ENCODE measurements at regions not wholly inside any gene's neighbourhood (a gene's known extent, or its start where the extent isn't known, plus 50 kb on each side); places are given as distances from the start of the nearest gene placed in this dataset.
"Not testable (repeated sequence)": the region's sequence is repeated elsewhere in the genome, so short reads cannot be mapped to it uniquely, and the experiment has no call there.

DNA sequence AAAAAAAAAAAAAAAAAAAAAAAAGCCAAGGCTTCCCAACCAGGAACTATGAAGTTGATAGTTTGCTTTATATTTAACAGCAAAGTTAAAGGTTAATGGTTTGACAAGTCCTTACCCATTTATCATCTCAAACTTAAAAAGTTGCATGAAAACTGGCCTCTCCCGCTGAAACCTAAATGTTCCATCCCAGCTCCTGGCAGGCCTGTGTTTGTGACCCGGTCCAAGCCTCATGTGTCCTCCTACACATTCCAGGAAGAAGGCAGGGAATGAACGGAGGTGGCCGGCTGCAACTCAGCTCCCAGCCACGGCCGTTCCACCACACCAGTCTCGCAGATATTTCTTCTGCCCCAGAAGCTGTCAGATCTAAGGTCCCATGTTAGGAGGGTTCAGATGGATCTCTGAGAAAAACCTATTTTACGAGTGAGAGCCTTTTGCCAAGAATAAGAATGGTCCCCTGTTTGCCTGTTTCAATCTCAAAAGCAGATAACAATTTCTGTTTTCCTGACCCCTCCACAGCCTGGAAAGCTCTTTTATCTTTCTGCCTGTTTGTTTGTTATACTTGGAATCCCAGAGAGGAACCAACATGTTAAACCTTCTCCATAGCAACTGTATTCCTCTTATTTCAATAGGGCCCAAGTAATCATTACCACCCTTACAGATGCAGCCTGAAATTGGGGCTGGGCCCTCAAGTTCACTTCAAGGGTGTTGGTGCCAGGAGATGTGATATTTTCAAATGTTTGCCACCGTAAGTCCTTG, 56.5 kb downstream of the KCTD12 start:
- DNase-seq: no peak

DNA sequence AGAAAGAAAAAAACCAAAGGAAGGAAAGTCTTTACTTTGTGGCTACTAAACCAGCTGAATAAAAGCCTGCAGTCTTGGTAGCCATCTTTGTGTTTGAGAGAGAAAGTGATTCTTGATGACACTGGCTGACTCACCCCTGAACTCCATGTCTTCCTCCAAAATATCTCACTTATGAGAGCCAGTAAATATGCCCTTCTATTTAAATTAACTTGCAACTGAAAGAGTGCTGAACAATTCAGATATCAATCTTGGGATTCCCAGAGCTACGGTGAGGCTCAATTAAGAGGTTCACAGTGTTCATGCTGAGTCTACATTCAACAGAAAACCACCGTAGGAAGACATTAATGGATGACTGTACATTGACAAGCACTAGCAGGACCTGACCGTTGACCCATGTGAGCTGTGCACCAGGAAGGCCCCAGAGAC, 57.9 kb downstream of the KCTD12 start:
- DNase-seq: no peak

GRCh38 chr13:76826527-76826926, 59.7 kb downstream of the KCTD12 start:
- DNase-seq: no peak

DNA sequence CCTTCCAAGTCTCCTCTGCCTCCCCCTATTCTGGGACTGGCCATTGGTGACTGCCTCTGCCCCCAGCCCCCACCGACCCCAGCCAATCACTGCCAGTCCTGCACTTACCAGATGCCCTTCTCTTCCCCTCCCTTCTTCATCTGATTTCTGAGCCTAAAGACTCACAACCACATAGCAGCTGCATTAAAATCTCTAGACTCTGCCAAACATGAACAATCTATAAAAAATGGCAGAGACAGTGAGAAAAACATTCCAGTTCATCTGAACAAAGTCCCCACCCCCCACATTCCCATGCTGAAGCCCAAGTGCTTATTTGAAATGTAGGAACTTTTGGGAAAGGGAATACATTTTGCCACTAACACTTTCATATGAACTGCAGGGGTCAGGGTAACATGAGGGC, 60.8 kb downstream of the KCTD12 start:
- no peak for DNase-seq

- no peak for DNase-seq
Observed at GRCh38 chr13:76823969-76824368, 62.2 kb downstream of the KCTD12 start.

DNA sequence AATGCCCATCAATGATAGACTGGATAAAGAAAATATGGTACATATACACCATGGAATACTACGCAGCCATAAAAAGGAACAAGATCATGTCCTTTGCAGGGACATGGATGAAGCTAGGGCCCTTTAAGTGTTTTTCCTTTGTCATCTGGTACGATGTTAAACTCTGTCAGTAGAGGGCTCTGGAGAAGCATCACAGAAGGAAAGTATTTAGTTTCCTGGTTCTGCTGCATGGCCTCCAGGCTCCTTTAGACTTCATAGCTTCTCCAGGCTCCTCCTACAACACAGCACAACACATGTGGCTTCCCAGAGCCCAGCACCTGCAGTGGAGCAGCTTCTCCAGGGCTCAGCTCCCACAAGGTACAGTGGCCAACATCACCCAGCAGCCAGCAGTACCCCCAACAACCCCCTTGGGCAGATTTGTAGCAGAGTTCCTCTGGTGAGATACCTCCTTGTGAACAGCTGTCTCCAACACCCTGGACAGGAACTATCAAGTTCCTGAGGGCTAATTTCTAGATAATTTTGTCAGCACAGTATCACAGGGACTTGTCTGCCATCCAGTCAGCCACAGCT, 63.4 kb downstream of the KCTD12 start:
- DNase-seq: no peak

- not testable (repeated sequence) for DNase-seq
Observed at GRCh38 chr13:76821222-76821621, 65.0 kb downstream of the KCTD12 start.

DNA sequence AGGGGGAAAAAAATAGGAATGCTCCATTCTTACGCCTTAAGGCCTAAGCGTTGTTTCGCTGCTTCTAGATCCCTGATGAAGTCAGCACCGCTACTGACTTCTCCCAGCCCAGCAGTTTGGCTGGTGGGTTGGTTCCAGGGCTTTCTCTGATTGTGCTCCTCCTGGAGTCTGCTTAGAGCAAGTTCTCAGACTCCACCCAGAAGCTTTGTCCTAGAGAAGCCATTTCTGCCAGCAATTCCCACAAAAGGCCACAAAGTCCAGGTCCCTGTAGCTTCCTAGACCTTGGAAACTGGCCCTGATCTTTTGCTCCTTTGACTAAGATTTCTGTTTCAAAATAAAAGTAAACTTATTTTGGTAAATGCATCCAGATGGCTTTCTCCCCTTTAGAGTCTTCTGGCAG, 65.4 kb downstream of the KCTD12 start:
- no peak for DNase-seq

DNA sequence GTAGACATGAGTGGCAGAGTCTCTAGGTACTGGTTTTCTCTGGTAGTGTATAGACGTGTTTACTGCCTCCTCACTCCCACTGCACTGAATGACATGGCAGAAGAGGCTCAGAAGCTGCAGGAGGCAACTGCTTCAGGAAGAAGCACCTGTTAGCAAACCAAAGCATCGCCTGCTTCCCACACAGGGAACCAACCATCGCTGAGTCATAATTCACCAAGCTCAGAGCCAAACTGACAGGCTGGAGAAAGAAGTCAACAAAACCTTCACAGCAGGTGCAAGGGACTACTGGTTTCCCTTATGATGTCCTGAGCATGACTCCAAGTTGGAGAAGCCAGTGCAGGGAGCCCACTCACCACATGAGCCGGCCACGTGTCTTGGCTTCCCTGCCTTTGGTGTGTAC, 69.8 kb downstream of the KCTD12 start:
- no peak for DNase-seq

DNA sequence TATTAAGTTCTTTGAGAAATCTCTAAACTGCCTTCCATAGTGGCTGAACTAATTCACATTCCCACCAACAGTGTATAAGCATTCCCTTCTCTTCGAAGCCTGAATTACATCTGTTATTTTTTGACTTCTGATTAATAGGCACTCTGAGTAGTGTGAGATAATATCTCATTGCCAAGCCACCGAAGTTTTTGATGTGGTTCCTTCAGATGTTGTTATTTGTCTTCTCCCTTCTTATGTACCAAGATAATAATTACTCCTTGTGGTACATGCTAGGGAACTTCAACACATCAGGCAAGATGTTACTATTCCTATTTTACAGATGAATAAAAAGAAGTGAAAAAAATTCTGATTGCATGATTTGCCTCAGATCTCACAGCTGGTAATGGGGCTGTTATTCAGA, 70.9 kb downstream of the KCTD12 start:
- DNase-seq: no peak

- DNase-seq: no peak
Observed at GRCh38 chr13:76813891-76814290, 72.3 kb downstream of the KCTD12 start.

- no peak for DNase-seq
Observed at GRCh38 chr13:76813000-76813691, 73.1 kb downstream of the KCTD12 start.

DNA sequence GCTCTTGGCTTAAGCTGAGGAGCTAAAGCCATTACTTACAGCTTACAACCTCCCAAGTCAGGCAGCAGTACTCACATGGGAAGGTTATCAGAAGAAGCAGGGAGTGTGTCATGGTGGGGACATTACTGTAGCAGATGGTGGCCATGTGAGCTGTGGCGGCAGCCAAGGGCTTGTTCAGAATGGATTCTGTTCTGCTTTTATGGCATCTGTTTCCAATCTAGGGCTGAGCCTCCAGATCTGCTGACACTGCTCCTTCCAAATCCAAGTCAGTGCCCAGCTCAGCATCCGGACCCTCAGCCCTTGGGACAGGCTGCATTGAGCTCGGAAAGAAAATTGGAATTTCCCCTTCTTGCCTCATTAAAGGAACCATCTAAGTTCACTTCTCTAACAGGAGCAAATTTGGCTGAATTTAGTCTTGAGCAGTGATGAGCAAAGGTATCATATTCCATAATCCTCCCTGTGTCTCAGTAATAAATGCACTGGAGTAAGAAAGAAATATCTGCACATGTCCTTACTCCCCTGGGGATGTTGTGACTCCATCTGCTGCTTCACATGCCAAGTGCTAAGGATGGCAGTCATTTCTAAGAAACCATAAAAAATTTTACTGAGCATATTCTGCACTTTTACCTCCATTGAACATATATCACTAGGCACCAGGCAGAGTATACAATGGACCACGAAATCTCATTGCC, 73.9 kb downstream of the KCTD12 start:
- DNase-seq: no peak

DNA sequence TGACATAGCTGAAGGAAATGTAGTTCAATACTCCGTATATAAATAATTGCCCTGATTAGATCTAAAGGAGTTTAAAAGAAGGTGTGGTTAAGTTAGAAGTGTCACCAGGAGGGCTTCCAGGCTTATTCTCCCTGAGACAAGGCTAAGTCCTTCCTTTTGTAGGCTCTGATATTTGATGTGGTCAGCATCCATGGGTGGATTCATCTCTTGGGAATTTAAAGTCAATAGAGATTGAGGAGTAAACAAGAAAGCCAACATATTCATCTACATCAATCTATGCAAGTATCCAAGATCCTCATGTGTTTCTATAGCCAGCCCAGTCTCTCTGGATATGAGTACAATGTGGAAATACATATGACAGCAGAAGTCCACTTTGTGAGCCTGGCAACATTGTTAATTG, 76.8 kb downstream of the KCTD12 start:
- no peak for DNase-seq

DNA sequence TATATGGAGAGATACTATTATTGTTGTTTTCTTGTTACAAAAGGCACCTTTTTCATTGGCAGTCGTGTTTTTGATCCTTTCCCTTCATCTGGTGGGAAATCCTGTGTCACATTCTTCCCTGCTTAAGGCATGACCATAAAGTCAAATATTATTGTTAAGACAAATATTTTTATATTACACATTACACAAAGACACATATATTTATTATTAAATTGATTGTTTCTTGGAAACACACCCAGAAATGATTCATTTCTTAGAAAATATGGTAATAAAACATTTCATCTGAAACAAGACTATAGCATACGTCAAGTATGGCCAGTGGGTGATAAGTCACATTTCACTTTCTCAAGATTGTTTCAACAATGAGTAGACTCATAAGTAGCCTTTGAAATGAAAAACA, 77.3 kb downstream of the KCTD12 start:
- DNase-seq: no peak

GRCh38 chr13:76804801-76805200, 81.4 kb downstream of the KCTD12 start:
- DNase-seq: no peak

GRCh38 chr13:76803831-76804230, 82.4 kb downstream of the KCTD12 start:
- no peak for DNase-seq

DNA sequence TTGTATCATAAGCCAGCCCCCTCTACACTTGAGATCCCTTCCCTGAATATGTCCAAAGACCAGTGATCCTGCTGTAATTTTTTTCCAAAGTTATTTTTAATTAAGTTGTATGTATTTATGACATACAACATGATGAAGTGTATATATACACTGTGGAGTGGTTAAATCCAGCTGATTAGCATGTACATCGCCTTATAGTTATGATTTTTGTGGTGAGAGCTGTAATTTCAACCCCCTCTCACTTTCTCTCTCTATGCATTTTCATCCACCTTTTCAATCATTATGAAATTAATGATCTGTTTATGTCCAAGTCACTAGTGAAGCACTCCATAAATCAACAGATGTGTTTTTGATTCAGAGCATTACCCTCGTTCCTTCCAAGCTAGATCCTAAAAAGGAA, 85.3 kb downstream of the KCTD12 start:
- no peak for DNase-seq

GRCh38 chr13:76799696-76800095, 86.5 kb downstream of the KCTD12 start:
- no peak for DNase-seq

- no peak for DNase-seq
Observed at GRCh38 chr13:76798037-76798436, 88.2 kb downstream of the KCTD12 start.

DNA sequence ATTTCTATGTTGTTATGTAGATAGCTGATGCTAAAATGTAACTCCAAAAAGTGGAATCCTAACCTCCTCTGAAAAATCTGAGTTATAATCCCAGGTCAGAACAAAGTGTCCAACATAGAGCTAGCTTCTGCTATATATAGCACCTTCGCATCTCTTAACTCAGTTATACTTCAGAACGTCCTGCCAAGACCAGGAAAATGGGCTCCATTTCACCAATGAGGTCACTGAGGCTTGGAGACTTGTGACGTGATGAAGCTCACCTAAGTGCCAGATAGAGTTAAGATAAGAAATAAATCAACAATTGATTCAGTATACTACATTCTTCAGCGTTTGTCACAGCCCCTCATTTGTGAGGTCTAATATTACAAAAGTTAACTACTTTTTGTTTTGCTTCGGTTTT, 88.8 kb downstream of the KCTD12 start:
- no peak for DNase-seq

DNA sequence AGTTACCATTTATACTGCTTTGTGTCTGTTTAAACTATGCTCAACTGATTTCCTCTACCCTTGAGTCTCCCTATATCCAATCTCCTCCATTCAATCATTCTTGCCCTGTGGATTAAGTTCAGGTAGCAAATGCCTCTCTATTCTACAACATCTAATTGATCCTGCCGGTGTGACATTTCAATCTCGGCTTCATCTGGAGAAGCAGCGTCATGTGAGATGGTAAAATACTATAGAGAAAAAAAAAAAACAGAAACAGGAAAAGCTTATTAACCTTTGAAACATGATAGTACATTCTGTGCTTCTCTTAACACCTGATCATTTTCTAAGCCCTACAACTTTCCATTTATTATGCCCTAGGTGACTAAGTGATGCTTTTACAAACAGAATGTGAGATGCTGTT, 89.4 kb downstream of the KCTD12 start:
- DNase-seq: no peak

Data from DMS79 treated with DMSO at 0.1 percent for 48 hours (cell line).